Gastrocnemius medialis (tissue), 4 donors: ENCODE measurements at regions not wholly inside any gene's neighbourhood (a gene's known extent, or its start where the extent isn't known, plus 50 kb on each side); places are given as distances from the start of the nearest gene placed in this dataset.

Source experiments
- ATAC-seq, 2 donors: fragments of 150-250 bp; one replicate each; pipeline ENCODE4 v1.9.1; 2016
- DNase-seq, 2 donors: peaks; one replicate each; pipeline ENCODE4 v3.0.0-alpha.2; 2019
- H3K27ac ChIP-seq, 4 donors: fragments of 200-600 bp; sonication (generic); 1 replicate in 1 of 4; 2 replicates in 3 of 4; pipeline ENCODE4 v1.5.1; 2016 to 2018; ENCODE audit warnings: mild to moderate bottlenecking in 2 of 4, moderate library complexity in 1 of 4
- H3K27me3 ChIP-seq, 3 donors: fragments of 200-600 bp; sonication (generic) in 2 of 3; 1 replicate in 1 of 3; 2 replicates in 2 of 3; pipeline versions ENCODE4 v1.5.1 to v1.6.0; 2016 to 2019; ENCODE audit warnings: mild to moderate bottlenecking in 1 of 3, moderate library complexity in 1 of 3
- H3K36me3 ChIP-seq, 2 donors: fragments of 200-600 bp; sonication (generic) in 1 of 2; one replicate each; pipeline ENCODE4 v1.5.1; 2017 to 2018
- H3K4me1 ChIP-seq, 2 donors: fragments of 200-600 bp; sonication (generic) in 1 of 2; one replicate each; pipeline ENCODE4 v1.5.1; 2016 to 2017; ENCODE audit warnings: mild to moderate bottlenecking in 2 of 2
- H3K4me3 ChIP-seq, 4 donors: fragments of 200-600 bp; sonication (generic) in 3 of 4; 1 replicate in 1 of 4; 2 replicates in 3 of 4; pipeline ENCODE4 v1.5.1; 2016 to 2019; ENCODE audit warnings: mild to moderate bottlenecking in 2 of 4
- H3K9me3 ChIP-seq, 3 donors: fragments of 200-600 bp; sonication (generic) in 2 of 3; 1 replicate in 1 of 3; 2 replicates in 2 of 3; pipeline ENCODE4 v1.5.1; 2016 to 2019
- CTCF ChIP-seq, 5 experiments: fragments of 450-650 bp in 3 of 5; fragments of 200-600 bp in 2 of 5; sonication (generic) in 2 of 5; IDR thresholded peaks in 4 of 5; conservative IDR thresholded peaks in 1 of 5; 1 replicate in 4 of 5; 2 replicates in 1 of 5; pipeline ENCODE4 v1.5.1; 2016 to 2019; ENCODE audit warnings: antibody characterized with exemption in 5 of 5, mild to moderate bottlenecking in 3 of 5, moderate library complexity in 3 of 5
- POLR2A ChIP-seq, 2 donors: fragments of 450-650 bp; IDR thresholded peaks; one replicate each; pipeline ENCODE4 v1.6.1; 2017; ENCODE audit warnings: antibody characterized with exemption in 2 of 2, mild to moderate bottlenecking in 2 of 2, moderate library complexity in 2 of 2
- in situ Hi-C, 4 donors: fragments of 200-750 bp; cut with MboI; loops; one replicate each; pipeline versions ENCODE4 v1.15.0 to v1.8.0; 2017; ENCODE audit warnings: low sequenced_read_pairs in 4 of 4
- intact Hi-C: fragments of 100-400 bp; cut with DNase I; formaldehyde crosslinking; loops from one replicate; pipeline ENCODE4 v1.15.1; 2023; ENCODE audit warnings: low total_unique reads

DNA sequence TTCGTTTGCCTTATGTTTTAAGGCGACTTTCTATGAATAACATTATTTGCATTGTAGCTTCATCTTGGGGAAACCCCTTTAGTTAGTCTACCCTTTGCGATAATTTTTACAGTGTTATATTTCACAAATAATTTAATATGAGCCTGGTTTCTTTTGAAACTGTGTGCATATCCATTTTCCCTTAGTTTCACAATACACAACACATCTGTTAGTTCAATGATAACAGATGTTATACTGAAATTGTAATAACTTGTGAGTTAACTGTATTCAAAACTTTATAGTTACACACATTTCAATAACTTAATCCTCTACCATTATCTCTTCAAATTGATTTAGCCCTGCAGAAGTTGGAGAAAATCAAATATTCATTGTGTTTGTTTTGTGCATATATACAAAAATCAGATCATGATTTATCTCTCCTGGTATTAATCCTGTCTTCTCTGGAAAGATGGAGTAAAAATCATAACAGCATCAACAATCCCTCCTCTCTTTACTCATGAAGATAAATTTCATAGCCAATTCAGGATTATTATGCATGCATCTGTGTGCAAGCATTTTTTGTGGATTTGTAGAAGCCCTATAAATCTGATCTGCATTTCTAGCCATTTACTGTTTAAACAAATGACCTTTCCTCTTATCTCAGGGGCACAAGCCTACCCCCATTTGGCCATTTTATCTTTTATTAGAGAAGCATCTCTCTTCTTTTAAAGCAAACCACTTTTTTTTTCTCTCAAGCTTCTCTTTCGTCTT is 304.0 kb downstream of the VPS13C start:
- TF ChIP-seq POLR2A (IDR thresholded peaks at IDR 0.05) (no peak), CTCF (IDR thresholded peaks at IDR 0.05 in 4 of 5, conservative IDR thresholded peaks at IDR 0.05 in 1 of 5) (no peak)
- Histone ChIP-seq H3K9me3 (no peaks in the 10 kb centered on the region), H3K27me3 (no peaks in the 10 kb centered on the region), H3K4me1 (peaks cover 0 to 10% of the 10 kb centered on the region in 2 donors), H3K4me3 (no peak overlapping the region), H3K27ac (no peak overlapping the region), H3K36me3 (no peaks in the 10 kb centered on the region)
- ATAC-seq (no peak), DNase-seq (no peak)
- in situ Hi-C loops, result no loop called here
- intact Hi-C loops, result no loop called here

DNA sequence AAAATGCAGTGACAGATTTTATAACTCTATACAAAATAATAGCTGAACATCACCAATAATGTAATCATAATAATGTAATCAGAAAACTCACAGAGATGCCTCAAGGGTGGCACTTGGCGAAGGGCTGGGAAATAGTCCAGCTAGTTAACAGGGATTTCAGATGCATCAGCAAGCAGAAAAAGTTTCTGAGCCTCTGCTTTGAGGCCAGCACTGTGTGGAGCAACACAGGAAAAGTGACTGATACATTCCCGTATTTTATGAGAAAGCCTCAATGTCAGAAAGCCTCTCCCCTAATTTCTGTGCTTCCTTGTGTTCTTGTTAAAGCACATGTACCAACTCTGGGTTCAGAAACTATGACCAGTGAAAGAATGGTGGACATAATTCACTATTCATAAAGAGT is 304.8 kb downstream of the VPS13C start:
- intact Hi-C loops (no loop called here), in situ Hi-C loops (no loop called here)
- no peak overlapping the region for H3K27ac ChIP-seq
- no peaks in the 10 kb centered on the region for H3K36me3 ChIP-seq
- no peaks in the 10 kb centered on the region for H3K9me3 ChIP-seq
- ATAC-seq, result no peak
- H3K4me3 ChIP-seq, result no peak overlapping the region
- DNase-seq, result no peak
- H3K4me1 ChIP-seq, result peaks cover 0 to 10% of the 10 kb centered on the region in 2 donors
- no peak for TF ChIP-seq CTCF (IDR thresholded peaks at IDR 0.05 in 4 of 5, conservative IDR thresholded peaks at IDR 0.05 in 1 of 5)
- no peak for TF ChIP-seq POLR2A (IDR thresholded peaks at IDR 0.05)
- no peaks in the 10 kb centered on the region for H3K27me3 ChIP-seq

DNA sequence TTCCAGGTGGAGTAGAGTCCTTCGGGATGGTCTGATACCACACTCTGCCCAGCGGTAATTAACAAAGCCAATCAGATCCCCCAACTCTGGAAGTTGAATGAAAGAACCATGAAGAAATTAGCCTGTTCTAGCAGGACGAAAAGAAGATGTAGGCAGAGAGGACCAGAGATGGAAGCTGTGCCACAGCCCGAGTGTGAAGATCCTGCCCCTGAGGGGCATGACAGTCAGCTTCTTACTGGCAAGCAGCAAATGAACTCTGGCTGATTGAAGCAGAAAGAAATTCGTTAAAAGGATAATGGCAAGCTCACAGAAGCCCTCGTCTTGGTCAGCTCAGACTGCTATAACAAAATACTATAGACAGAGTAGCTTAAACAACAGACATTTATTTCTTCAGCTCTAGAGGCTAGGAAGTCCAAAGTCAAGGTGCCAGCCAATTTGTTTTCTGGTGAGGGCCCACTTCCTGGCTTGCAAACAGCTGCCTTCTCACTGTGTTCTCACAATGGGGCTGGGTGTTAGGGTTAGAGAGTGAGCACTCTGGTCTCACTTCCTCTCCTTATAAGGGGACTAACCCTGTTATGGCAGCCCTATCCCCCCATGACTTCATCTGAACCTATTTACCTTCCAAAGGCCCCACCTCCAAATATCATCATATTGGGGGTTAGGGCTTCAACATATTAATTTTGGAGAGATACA is 307.1 kb downstream of the VPS13C start:
- intact Hi-C loops (no loop called here), in situ Hi-C loops (no loop called here)
- TF ChIP-seq POLR2A (IDR thresholded peaks at IDR 0.05) (no peak), CTCF (IDR thresholded peaks at IDR 0.05 in 4 of 5, conservative IDR thresholded peaks at IDR 0.05 in 1 of 5) (no peak)
- Histone ChIP-seq H3K4me3 (no peak overlapping the region), H3K27me3 (no peaks in the 10 kb centered on the region), H3K9me3 (no peaks in the 10 kb centered on the region), H3K27ac (no peak overlapping the region), H3K36me3 (no peaks in the 10 kb centered on the region), H3K4me1 (peaks cover 0 to 6% of the 10 kb centered on the region in 2 donors)
- ATAC-seq (no peak), DNase-seq (no peak)

DNA sequence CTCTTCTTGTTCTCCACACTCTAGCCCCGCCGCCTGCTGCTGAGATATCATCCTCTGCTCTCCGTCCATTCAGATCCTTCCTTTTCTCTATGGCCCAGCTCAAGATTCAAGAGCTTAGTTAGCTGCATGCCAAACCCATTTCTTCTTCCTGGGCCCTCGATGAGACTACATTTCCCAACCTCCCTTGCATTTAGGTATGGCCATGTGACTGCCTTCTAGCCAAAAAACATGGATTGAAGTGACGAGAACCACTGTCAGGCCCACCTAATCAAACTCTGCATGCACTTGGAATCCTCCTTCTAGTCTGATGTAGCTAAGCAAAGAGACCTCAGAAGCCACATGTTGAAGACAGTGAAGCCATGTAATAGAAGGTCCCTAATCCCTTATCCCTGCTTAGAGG is 308.2 kb downstream of the VPS13C start:
- in situ Hi-C loops, result no loop called here

More for the DNA sequence above, 308.2 kb downstream of the VPS13C start:
- DNase-seq (no peak), ATAC-seq (no peak)
- no peak overlapping the region for H3K27ac ChIP-seq
- peaks cover 0 to 6% of the 10 kb centered on the region in 2 donors for H3K4me1 ChIP-seq
- intact Hi-C loops, result no loop called here
- H3K27me3 ChIP-seq, result no peaks in the 10 kb centered on the region
- no peaks in the 10 kb centered on the region for H3K36me3 ChIP-seq
- H3K4me3 ChIP-seq, result no peak overlapping the region
- H3K9me3 ChIP-seq, result no peaks in the 10 kb centered on the region
- no peak for TF ChIP-seq POLR2A (IDR thresholded peaks at IDR 0.05)
- no peak for TF ChIP-seq CTCF (IDR thresholded peaks at IDR 0.05 in 4 of 5, conservative IDR thresholded peaks at IDR 0.05 in 1 of 5)
